ENCODE measurements at regions not wholly inside any gene's neighbourhood (a gene's known extent, or its start where the extent isn't known, plus 50 kb on each side); places are given as distances from the start of the nearest gene placed in this dataset.

DNA sequence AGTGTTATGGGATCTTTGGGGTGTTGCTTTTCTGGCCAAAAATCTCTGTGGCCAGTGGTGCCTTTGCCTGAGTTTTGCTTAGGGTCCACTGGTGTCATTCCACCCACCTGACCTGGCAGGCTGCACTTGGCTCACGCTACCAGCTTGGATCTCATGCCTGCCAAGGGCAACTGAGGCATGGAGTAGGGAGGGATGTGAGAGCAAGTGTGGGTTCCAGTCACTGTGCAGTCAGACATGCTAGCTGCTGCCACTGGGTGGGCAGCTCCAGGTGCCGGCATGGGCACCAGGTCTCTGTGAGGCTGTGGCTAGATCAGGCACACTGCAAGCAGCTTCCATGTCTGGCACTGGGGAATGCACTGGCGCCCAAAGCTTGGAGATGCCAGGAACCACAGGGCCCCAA lies 424.1 kb downstream of the PRR32 start:
- DNase-seq, result no peak

DNA sequence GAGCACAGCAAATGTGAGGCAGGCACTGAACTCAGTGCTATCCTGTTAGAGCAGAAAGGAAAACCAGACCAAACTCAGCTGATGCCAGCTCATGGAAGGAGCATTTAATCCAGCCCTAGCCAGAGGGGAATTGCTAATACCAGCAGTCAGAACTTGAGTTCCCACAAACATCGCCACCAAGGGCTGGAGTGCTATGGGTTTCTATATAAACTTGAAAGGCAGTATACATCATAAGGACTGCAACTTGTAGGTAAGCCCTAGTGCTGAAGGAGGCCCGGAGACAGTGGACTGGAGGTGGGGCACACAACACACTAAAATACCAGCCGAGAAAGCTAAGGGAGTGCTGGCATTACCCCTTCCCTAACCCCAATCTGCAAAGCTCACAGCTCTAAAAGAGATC lies 440.2 kb downstream of the PRR32 start:
- DNase-seq, result no peak

DNA sequence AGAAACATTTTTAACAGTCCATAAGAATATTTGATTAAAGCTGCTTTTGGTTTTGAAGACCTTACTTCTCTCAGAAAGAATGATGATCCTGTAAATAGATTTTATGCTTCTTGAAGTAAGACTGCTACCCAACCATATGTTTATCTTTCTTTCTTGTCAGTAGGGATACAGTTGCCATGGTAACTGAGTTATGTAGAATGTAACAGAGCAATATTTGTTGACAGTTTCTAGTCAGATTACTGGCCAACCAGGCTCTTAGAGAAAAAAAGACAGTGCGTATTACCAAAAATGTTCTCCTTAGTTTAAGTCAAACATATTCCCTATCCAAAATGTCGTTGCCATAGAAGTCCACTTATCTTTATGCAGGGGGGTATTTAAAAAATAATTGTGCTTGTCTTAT lies 456.8 kb downstream of the PRR32 start:
- DNase-seq, result no peak

- DNase-seq, result no peak
Observed at GRCh38 chrX:127300511-127300910, 481.0 kb downstream of the PRR32 start.

DNA sequence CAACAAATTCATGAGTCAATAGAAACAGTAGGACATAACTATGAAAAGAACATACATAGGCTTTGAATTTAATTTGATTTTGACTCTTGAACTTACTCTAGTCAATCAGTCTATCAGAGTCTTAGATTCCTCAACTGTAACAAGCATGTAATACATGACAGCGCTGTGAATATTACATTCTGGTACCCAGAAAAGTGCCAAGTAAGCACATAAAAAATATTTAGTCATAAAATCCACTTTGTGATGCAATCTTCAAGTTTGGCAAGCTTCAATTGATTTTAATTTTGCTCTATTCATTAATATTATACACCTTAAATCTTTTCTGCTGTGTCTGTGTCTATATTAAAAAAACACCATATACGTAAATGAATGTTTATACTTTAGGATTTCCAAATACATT lies 483.3 kb downstream of the PRR32 start:
- DNase-seq, result no peak

DNA sequence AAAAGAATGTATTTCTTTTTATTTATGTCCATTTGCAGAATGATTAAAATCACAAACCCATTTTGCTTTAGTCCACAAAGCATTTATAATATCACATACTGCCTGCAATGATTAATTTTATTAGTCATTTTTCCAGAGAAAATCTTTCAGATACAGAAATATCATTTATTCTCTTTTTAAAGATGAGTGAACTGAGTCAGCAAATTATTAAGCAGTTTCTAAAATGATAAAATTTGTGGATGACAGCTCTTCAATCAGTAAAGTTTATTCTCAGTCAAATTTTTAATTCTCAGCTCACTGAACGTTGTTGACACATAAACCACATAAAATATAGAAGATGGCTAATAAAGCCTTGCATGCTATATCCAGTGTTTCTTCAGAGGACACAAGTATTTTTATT lies 485.5 kb downstream of the PRR32 start:
- DNase-seq, result no peak

DNA sequence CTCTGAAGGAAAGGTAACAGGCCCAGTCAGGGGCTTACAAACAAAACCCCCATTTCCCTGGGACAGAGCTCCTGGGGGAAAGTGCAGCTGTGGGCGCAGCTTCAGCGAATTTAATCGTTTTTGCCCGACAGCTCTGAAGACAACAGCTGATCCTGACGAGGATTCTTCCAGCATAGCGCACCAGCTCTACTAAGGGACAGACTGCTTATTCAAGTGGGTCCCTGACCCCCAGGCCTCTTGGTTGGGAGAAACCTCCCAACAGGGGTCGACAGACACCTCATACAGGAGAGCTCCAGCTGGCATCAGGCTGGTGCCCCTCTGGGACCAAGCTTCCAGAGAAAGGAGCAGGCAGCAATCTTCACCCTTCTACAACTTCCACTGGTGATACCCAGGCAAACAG lies 486.7 kb downstream of the PRR32 start:
- no peak for DNase-seq

- no peak for DNase-seq
Observed at GRCh38 chrX:127313635-127314034, 494.1 kb downstream of the PRR32 start.

- no peak for DNase-seq
Observed at GRCh38 chrX:127317159-127317558, 497.6 kb downstream of the PRR32 start.

- no peak for DNase-seq
Observed at GRCh38 chrX:127324128-127324527, 504.6 kb downstream of the PRR32 start.

Data from NCI-H510A treated with DMSO at 0.1 percent for 48 hours (cell line).